ENCODE measurements at regions not wholly inside any gene's neighbourhood (a gene's known extent, or its start where the extent isn't known, plus 50 kb on each side); places are given as distances from the start of the nearest gene placed in this dataset.

- TF ChIP-seq RAD21 (IDR thresholded peaks at IDR 0.05; ENCODE audit: low read length) (no peak), SMC3 (IDR thresholded peaks at IDR 0.05; ENCODE audit: low read depth, low read length) (no peak), EP300 (IDR thresholded peaks at IDR 0.05; ENCODE audit: borderline replicate concordance in 1 of 2, low read depth in 1 of 2, low read length in 1 of 2) (peak in 1 of 2 experiments; percentile 59; a peak in 2 of 4 replicates), CTCF (IDR thresholded peaks at IDR 0.05) (no peak), POLR2AphosphoS5 (IDR thresholded peaks at IDR 0.05; ENCODE audit: low read depth, low read length) (no peak)
- TF ChIP-seq, protein P1, sequence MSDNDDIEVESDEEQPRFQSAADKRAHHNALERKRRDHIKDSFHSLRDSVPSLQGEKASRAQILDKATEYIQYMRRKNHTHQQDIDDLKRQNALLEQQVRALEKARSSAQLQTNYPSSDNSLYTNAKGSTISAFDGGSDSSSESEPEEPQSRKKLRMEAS (IDR thresholded peaks at IDR 0.05; ENCODE audit: low read depth) = no peak
- TF ChIP-seq, protein P2, sequence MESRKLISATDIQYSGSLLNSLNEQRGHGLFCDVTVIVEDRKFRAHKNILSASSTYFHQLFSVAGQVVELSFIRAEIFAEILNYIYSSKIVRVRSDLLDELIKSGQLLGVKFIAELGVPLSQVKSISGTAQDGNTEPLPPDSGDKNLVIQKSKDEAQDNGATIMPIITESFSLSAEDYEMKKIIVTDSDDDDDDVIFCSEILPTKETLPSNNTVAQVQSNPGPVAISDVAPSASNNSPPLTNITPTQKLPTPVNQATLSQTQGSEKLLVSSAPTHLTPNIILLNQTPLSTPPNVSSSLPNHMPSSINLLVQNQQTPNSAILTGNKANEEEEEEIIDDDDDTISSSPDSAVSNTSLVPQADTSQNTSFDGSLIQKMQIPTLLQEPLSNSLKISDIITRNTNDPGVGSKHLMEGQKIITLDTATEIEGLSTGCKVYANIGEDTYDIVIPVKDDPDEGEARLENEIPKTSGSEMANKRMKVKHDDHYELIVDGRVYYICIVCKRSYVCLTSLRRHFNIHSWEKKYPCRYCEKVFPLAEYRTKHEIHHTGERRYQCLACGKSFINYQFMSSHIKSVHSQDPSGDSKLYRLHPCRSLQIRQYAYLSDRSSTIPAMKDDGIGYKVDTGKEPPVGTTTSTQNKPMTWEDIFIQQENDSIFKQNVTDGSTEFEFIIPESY (IDR thresholded peaks at IDR 0.05; ENCODE audit: borderline replicate concordance, low read depth) = no peak
Measured at GRCh38 chr2:123908522-123908921, 116.6 kb upstream of the CNTNAP5 start.

Data from SK-N-SH (cell line).